GM23338 (cell line): ENCODE measurements at regions not wholly inside any gene's neighbourhood (a gene's known extent, or its start where the extent isn't known, plus 50 kb on each side); places are given as distances from the start of the nearest gene placed in this dataset.

Experiments used
- ATAC-seq: fragments of 200-7000 bp; cut with Tn5 transposase; 3 replicates; pipeline ENCODE4 v1.9.1; 2020
- DNase-seq: peaks from one replicate; pipeline ENCODE4 v3.0.0-alpha.2; 2015; ENCODE audit warnings: low spot score
- H2AFZ ChIP-seq: fragments of 200-600 bp; sonication (generic); 2 replicates; pipeline ENCODE4 v1.8.0; 2016; ENCODE audit warnings: antibody characterized with exemption, mild to moderate bottlenecking, moderate library complexity
- H3F3A ChIP-seq: fragments of 200-600 bp; sonication (generic); replicated peaks from 2 replicates; pipeline ENCODE4 v1.8.0; 2017; ENCODE audit warnings: antibody characterized with exemption, mixed run types, low read depth
- H3K27ac ChIP-seq: fragments of 200-600 bp; sonication (generic); 2 replicates; pipeline ENCODE4 v1.6.1; 2016; ENCODE audit warnings: low read depth
- H3K27me3 ChIP-seq: fragments of 200-600 bp; sonication (generic); 2 replicates; pipeline ENCODE4 v1.8.0; 2016; ENCODE audit warnings: mild to moderate bottlenecking, mixed run types, moderate library complexity; ENCODE audit not compliant: insufficient read depth
- H3K36me3 ChIP-seq: fragments of 200-600 bp; sonication (generic); 2 replicates; pipeline ENCODE4 v1.8.0; 2016; ENCODE audit warnings: mild to moderate bottlenecking; ENCODE audit not compliant: insufficient read depth
- H3K4me1 ChIP-seq: fragments of 200-600 bp; sonication (generic); 2 replicates; pipeline ENCODE4 v1.8.0; 2016; ENCODE audit warnings: mild to moderate bottlenecking, moderate library complexity; ENCODE audit not compliant: insufficient read depth
- H3K4me2 ChIP-seq: fragments of 200-600 bp; sonication (generic); 2 replicates; pipeline ENCODE4 v1.7.1; 2017; ENCODE audit warnings: mixed run types
- H3K4me3 ChIP-seq: fragments of 200-600 bp; sonication (generic); 2 replicates; pipeline ENCODE4 v1.6.1; 2016; ENCODE audit warnings: mixed run types
- H3K79me2 ChIP-seq: fragments of 200-600 bp; sonication (generic); replicated peaks from 2 replicates; pipeline ENCODE4 v1.8.0; 2017; ENCODE audit warnings: mild to moderate bottlenecking; ENCODE audit not compliant: insufficient read depth
- H3K9me2 ChIP-seq: fragments of 200-600 bp; sonication (generic); 2 replicates; pipeline ENCODE4 v1.8.0; 2017; ENCODE audit not compliant: insufficient read depth
- H4K20me1 ChIP-seq: fragments of 200-600 bp; sonication (generic); replicated peaks from 2 replicates; pipeline ENCODE4 v1.8.0; 2017; ENCODE audit warnings: mild to moderate bottlenecking; ENCODE audit not compliant: insufficient read depth
- H3K27ac Mint-ChIP-seq: 2 replicates; pipeline ENCODE4 v1.8.0; 2020; ENCODE audit warnings: inconsistent platforms, mild to moderate bottlenecking, moderate library complexity, mixed read lengths
- H3K27me3 Mint-ChIP-seq: 3 replicates; pipeline ENCODE4 v1.8.0; 2022; ENCODE audit warnings: low read depth, mild to moderate bottlenecking, moderate library complexity, mixed read lengths, inconsistent platforms; ENCODE audit not compliant: insufficient read depth, poor library complexity
- H3K36me3 Mint-ChIP-seq: 3 replicates; pipeline ENCODE4 v1.8.0; 2021; ENCODE audit warnings: low read depth, mild to moderate bottlenecking, inconsistent platforms, moderate library complexity, mixed read lengths
- H3K4me1 Mint-ChIP-seq: 3 replicates; pipeline ENCODE4 v1.8.0; 2020; ENCODE audit warnings: mild to moderate bottlenecking, inconsistent platforms, mixed read lengths
- H3K4me3 Mint-ChIP-seq: 3 replicates; pipeline ENCODE4 v1.8.0; 2021; ENCODE audit warnings: moderate library complexity, mild to moderate bottlenecking, inconsistent platforms, mixed read lengths
- H3K9me3 Mint-ChIP-seq: 3 replicates; pipeline ENCODE4 v1.8.0; 2020; ENCODE audit warnings: moderate library complexity, mild to moderate bottlenecking, inconsistent platforms, mixed read lengths
- EZH2 ChIP-seq: fragments of 200-600 bp; sonication (generic); IDR thresholded peaks from one replicate; pipeline ENCODE4 v1.8.0; 2017; ENCODE audit warnings: antibody characterized with exemption, mild to moderate bottlenecking, low read depth; ENCODE audit not compliant: unreplicated experiment
- NANOG ChIP-seq: IDR thresholded peaks from 2 replicates; pipeline ENCODE4 v1.6.1; 2016; ENCODE audit warnings: antibody characterized with exemption, borderline replicate concordance
- STAT1 ChIP-seq: IDR thresholded peaks from one replicate; pipeline ENCODE4 v1.6.1; 2016; ENCODE audit warnings: antibody characterized with exemption; ENCODE audit not compliant: unreplicated experiment
- ZNF114 ChIP-seq: fragments of 250-450 bp; sonication (Bioruptor Pico); IDR thresholded peaks from 2 replicates; pipeline ENCODE4 v1.5.0; 2020; ENCODE audit warnings: mild to moderate bottlenecking, moderate library complexity
- ZNF331 ChIP-seq: fragments of 250-450 bp; sonication (Bioruptor Pico); IDR thresholded peaks from 2 replicates; pipeline ENCODE4 v1.5.0; 2020; ENCODE audit warnings: low read depth, mild to moderate bottlenecking, moderate library complexity
- TF ChIP-seq, protein P1 (sequence below): IDR thresholded peaks from 2 replicates; pipeline ENCODE4 v1.6.1; 2016; ENCODE audit warnings: antibody characterized with exemption
- TF ChIP-seq, protein P2 (sequence below): IDR thresholded peaks from one replicate; pipeline ENCODE4 v1.6.1; 2018; ENCODE audit warnings: antibody characterized with exemption; ENCODE audit not compliant: unreplicated experiment

DNA sequence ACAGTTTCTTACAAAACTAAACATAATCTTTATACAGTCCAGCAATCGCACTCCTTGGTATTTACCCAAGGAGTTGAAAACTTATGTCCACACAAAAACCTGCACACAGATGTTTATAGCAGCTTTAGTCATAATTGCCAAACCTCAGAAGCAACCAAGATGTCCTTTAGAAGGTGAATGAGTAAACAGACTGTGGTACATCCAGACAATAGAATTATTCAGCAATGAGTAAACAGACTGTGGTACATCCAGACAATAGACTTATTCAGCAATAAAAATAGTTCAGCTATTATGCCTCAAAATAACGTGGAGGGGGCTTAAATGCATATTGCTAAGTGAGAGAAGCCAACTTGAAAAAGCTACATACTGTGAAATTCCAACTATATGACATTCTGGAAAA lies 87.0 kb upstream of the GALNT2 start:
- Mint-ChIP-seq H3K36me3 (no peaks in the 10 kb centered on the region; the same call in 2 of the 3 replicates), H3K9me3 (peaks cover 20% of the 10 kb centered on the region), H3K27ac (no peak overlapping the region), H3K4me1 (no peaks in the 10 kb centered on the region), H3K4me3 (no peak overlapping the region), H3K27me3 (peaks cover 5% of the 10 kb centered on the region)
- Histone ChIP-seq H3K9me2 (no peaks in the 10 kb centered on the region), H3K27me3 (no peaks in the 10 kb centered on the region), H3K4me3 (no peak overlapping the region), H3K27ac (no peak overlapping the region), H3K79me2 (no peaks in the 10 kb centered on the region), H3F3A (no peaks in the 10 kb centered on the region), H4K20me1 (no peaks in the 10 kb centered on the region), H3K4me1 (no peaks in the 10 kb centered on the region), H3K36me3 (no peaks in the 10 kb centered on the region; the same call in 1 of the 2 replicates), H2AFZ (no peak overlapping the region), H3K4me2 (no peak overlapping the region)
- DNase-seq (no peak), ATAC-seq (no peak)
- TF ChIP-seq NANOG (no peak), ZNF114 (no peak), ZNF331 (CRISPR knock-in tag) (no peak), STAT1 (no peak)
- TF ChIP-seq, protein P1, sequence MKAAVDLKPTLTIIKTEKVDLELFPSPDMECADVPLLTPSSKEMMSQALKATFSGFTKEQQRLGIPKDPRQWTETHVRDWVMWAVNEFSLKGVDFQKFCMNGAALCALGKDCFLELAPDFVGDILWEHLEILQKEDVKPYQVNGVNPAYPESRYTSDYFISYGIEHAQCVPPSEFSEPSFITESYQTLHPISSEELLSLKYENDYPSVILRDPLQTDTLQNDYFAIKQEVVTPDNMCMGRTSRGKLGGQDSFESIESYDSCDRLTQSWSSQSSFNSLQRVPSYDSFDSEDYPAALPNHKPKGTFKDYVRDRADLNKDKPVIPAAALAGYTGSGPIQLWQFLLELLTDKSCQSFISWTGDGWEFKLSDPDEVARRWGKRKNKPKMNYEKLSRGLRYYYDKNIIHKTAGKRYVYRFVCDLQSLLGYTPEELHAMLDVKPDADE: no peak
- TF ChIP-seq, protein P2, sequence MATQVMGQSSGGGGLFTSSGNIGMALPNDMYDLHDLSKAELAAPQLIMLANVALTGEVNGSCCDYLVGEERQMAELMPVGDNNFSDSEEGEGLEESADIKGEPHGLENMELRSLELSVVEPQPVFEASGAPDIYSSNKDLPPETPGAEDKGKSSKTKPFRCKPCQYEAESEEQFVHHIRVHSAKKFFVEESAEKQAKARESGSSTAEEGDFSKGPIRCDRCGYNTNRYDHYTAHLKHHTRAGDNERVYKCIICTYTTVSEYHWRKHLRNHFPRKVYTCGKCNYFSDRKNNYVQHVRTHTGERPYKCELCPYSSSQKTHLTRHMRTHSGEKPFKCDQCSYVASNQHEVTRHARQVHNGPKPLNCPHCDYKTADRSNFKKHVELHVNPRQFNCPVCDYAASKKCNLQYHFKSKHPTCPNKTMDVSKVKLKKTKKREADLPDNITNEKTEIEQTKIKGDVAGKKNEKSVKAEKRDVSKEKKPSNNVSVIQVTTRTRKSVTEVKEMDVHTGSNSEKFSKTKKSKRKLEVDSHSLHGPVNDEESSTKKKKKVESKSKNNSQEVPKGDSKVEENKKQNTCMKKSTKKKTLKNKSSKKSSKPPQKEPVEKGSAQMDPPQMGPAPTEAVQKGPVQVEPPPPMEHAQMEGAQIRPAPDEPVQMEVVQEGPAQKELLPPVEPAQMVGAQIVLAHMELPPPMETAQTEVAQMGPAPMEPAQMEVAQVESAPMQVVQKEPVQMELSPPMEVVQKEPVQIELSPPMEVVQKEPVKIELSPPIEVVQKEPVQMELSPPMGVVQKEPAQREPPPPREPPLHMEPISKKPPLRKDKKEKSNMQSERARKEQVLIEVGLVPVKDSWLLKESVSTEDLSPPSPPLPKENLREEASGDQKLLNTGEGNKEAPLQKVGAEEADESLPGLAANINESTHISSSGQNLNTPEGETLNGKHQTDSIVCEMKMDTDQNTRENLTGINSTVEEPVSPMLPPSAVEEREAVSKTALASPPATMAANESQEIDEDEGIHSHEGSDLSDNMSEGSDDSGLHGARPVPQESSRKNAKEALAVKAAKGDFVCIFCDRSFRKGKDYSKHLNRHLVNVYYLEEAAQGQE: no peak

DNA sequence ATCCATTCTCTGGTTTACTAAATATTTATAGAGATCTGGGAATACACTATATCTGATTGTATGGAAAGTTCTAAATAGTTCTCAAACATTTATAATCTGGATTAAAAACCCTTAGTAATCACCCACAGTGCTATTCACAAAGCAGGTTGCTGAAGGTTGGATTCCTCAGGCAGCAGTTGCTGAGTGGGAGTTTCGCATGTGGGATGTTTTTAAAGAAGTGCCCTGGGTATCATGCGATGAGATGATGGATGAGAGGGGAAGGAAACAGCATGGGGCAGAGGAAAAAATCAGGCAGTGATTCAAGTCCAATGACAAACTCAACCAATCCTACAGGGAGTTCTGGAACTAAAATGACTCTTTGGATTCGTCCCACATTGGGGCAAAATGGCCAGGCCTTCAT lies 85.3 kb upstream of the GALNT2 start:
- Histone ChIP-seq H3K27me3 (no peaks in the 10 kb centered on the region), H3K9me2 (no peaks in the 10 kb centered on the region), H2AFZ (no peak overlapping the region), H3K4me2 (no peak overlapping the region), H3F3A (no peaks in the 10 kb centered on the region), H3K36me3 (no peaks in the 10 kb centered on the region), H4K20me1 (no peaks in the 10 kb centered on the region), H3K79me2 (no peaks in the 10 kb centered on the region), H3K4me3 (no peak overlapping the region), H3K4me1 (no peaks in the 10 kb centered on the region), H3K27ac (no peak overlapping the region)
- H3K9me3 Mint-ChIP-seq: peaks cover 8% of the 10 kb centered on the region
- DNase-seq (no peak), ATAC-seq (no peak)
- no peak for TF ChIP-seq ZNF331 (CRISPR knock-in tag)
- TF ChIP-seq EZH2: no peak
- TF ChIP-seq NANOG: no peak
- no peak overlapping the region for H3K4me3 Mint-ChIP-seq
- H3K27me3 Mint-ChIP-seq: peaks cover 5% of the 10 kb centered on the region
- no peaks in the 10 kb centered on the region for H3K4me1 Mint-ChIP-seq
- H3K27ac Mint-ChIP-seq: no peak overlapping the region
- no peaks in the 10 kb centered on the region for H3K36me3 Mint-ChIP-seq
